ENCODE measurements at regions not wholly inside any gene's neighbourhood (a gene's known extent, or its start where the extent isn't known, plus 50 kb on each side); places are given as distances from the start of the nearest gene placed in this dataset.
A peak's percentile ranks its signal among the peaks of the same experiment; 100 is the strongest.
"Not testable (repeated sequence)": the region's sequence is repeated elsewhere in the genome, so short reads cannot be mapped to it uniquely, and the experiment has no call there.

DNA sequence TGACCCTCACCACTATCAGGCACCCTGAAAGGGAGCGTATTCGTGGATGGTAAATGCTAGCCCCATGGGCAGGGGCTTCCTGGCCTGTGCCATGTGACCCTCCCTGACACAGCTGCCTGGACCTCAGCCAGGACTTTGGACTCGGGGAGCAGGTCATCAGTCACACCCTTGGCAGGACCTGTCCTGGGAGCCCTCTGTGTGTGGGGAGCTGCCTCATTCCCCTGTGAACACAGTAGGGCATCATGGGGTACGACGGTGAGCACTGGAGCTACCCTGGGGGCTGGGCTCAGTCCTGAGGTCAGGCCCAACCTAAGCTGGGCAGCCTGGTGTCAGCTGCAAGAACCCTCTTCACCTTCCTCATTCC is 129.3 kb upstream of the FAM20C start:
- Mint-ChIP-seq H3K9me3 (no peaks in the 10 kb centered on the region), H3K27ac (no peak overlapping the region), H3K36me3 (no peaks in the 10 kb centered on the region)
- ATAC-seq (no peak), DNase-seq (ENCODE audit: low spot score in 2 of 2) (no peak)

DNA sequence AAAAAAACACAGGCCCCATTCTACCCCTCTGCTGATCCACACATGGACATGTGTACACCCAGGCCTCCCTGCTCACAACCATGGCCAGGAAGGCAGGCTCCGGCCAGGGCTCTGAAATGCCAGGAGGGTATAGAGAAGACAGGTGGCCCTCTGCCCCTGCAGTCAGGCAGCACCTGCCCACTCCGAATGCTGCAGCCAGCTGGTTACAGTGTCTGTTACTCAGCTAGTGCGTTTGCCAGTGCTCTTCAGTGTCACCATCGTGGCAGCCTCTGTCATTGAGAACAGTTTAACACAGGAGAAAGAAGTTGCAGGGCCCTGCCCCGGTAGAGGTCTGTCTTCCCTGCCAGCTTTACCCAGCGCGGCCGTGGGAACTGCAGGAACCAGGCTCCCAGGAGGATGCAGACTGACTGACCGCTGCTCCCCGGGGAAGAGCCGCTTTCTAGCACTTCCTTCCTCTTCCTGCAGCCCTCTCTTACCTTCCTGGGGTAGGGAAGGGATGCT is 128.8 kb upstream of the FAM20C start:
- DNase-seq (ENCODE audit: low spot score in 2 of 2) (no peak), ATAC-seq (no peak)
- Mint-ChIP-seq H3K36me3 (no peaks in the 10 kb centered on the region), H3K27ac (no peak overlapping the region), H3K9me3 (no peaks in the 10 kb centered on the region)

DNA sequence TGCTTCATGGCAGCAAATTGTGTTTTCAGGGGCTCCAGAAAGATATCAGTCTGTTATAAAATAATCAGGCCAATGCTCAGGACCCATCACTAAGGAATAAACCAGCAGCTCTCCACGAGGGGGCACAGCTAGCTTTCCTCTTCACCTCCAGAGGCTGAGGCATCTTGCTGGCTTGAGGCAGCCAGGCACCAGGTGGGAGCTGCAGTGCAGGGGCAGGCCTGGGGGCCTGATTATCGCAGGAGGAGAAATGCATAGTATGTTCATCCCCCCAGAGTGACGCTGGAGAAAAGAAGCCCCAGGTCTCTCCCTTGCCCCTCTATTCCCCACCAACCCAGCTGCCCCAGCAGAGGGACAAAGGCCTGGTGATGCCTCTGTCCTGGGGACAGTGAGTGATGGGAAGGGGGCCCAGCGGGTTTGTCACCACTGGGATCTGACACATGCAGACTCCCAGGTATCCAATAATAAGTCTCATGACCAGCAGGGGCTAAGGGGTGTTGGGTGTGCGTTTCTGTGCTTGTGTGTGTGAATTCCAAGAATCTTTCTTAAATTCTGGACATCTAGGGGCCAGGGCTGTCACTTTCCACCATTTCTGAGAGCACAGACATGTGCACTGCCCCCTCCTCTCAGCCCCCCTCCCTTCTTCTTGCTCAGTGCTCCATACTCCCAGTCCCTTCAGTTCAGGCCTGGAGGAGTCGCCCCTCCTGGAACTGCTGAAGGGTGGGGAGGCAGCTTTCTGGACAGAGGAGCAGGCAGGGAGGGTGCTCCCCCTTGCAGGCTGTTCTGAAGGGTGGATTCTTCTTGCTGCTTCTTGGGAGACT is 128.1 kb upstream of the FAM20C start:
- Mint-ChIP-seq H3K9me3 (no peaks in the 10 kb centered on the region), H3K27ac (no peak overlapping the region)

DNA sequence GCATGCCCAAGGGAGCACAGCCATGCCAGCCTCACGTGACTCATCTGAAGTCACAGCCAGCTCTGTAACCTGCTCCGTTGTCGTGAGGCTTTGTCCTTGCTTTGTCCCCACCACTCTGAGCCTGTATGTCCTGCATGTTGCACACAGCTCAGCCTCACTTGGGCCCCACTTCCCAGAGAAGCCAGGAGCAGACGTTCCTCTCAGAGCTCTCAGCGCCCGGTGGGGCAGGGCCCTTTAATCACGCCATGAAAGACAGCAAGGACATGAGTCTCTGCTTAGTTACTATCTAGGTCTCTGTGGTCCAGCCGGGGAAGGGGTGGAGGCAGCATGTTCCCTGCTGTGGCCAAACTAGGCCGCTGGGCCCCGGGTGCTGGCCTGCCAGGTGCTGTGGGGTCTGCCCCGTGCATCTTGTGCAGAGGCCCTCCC is 127.4 kb upstream of the FAM20C start:
- no peaks in the 10 kb centered on the region for H3K36me3 Mint-ChIP-seq
- no peak overlapping the region for H3K27ac Mint-ChIP-seq
- H3K9me3 Mint-ChIP-seq = no peaks in the 10 kb centered on the region
- DNase-seq (ENCODE audit: low spot score in 2 of 2) (no peak), ATAC-seq (no peak)

More for the DNA sequence above, 128.1 kb upstream of the FAM20C start:
- H3K36me3 Mint-ChIP-seq = no peaks in the 10 kb centered on the region
- ATAC-seq = no peak
- DNase-seq (ENCODE audit: low spot score in 2 of 2) = no peak

DNA sequence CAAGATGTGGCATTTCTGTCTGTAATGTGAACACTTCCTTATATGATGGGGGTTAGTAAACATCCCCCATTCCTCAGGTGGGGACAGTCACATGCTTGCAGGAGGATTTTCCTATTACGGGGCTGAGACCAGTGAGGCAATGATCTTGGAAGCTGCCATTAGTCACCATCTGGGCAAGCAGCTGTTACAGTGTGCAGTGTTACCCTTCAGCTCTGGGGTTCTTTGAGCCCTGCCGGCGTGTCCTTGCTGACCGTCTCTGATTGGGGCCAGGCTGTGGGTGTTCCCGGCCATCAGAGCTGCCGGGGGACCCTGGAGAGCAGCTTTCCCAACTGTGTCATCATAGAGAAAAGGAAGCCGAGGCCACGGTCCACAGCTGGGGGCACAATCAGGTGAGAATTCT is 126.8 kb upstream of the FAM20C start:
- Mint-ChIP-seq H3K9me3 (no peaks in the 10 kb centered on the region), H3K27ac (no peak overlapping the region), H3K36me3 (no peaks in the 10 kb centered on the region)
- ATAC-seq (no peak), DNase-seq (ENCODE audit: low spot score in 2 of 2) (no peak)

DNA sequence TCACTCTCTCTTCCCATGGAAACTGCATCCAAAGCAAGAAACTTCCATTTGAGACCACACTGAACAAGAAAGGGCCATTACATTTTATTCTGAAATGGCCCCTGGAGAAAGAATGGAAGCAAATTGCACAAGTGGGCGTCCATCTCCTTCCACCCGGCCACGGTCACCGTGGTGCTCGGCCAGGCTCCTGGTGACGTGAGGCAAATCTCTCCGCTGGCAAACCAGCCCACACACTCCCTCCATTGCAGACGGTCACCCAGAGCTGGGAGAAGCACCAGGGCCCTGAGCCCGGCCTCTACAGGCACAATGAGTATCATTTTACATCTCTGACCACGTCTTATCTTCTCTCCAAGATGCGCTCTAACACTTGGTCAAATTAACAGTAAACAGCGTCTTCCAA is 126.1 kb upstream of the FAM20C start:
- Mint-ChIP-seq H3K27ac (no peak overlapping the region), H3K9me3 (no peaks in the 10 kb centered on the region), H3K36me3 (no peaks in the 10 kb centered on the region)
- DNase-seq (ENCODE audit: low spot score in 2 of 2) (no peak), ATAC-seq (no peak)

DNA sequence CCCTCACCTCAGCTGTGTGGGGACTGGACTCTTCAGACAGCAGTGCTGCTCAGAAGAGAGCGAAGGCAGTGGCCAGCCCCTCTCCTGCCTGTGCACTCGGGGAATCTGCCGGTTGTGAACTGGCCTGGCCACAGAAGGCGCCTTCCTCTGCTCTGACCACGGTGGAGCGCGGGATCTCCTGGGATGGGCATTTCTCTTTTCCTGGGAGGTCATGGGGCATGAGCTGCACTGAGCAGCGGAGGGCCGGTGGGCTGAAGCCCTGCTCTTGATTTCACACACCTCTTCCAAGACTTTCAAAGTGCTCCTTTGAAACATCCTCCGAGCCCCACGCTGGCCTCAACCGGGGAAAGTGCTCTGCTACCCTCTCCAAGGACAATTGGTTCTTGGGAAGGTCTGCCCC is 125.6 kb upstream of the FAM20C start:
- no peak overlapping the region for H3K27ac Mint-ChIP-seq
- no peaks in the 10 kb centered on the region for H3K36me3 Mint-ChIP-seq
- no peaks in the 10 kb centered on the region for H3K9me3 Mint-ChIP-seq
- ATAC-seq (no peak), DNase-seq (ENCODE audit: low spot score in 2 of 2) (no peak)

DNA sequence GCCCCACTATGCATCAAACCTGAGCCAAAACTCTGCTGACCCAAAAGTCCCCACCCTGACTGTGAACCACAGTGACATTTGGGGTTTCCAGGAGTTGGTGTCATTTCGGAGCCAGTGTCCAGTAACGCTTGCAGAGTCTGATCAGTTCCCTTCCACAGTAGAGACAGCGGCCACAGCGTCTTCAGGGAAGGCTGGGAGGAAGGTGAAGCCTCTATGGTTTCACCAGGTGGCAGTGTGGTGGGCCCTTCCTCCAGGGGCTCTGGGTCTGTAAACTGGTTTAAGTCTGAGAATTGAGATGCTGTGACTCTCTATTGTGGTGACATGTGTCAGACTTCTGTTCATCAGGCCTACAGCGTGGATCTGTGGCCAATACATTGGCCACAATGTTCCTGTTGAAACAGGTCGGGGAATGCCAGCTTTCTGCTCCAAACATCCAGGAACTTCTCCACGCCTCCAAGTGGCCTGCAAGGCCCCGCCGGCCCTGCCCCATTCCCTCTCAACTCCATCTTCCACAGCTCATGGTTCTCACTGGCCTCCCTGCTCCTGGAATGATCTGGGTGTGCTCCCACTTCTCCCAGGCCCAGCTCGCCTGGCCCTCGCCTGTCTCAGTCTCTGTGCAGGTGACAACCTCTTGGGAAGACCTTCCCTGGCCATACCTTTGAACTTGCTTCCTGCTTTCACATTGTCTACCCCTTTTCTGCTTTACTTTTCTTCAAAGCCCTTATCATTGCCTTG is 124.5 kb upstream of the FAM20C start:
- Mint-ChIP-seq H3K9me3 (no peaks in the 10 kb centered on the region), H3K36me3 (no peaks in the 10 kb centered on the region), H3K27ac (no peak overlapping the region)
- ATAC-seq (peak in 1 of 2 donors; percentile 80), DNase-seq (ENCODE audit: low spot score in 2 of 2) (no peak)

DNA sequence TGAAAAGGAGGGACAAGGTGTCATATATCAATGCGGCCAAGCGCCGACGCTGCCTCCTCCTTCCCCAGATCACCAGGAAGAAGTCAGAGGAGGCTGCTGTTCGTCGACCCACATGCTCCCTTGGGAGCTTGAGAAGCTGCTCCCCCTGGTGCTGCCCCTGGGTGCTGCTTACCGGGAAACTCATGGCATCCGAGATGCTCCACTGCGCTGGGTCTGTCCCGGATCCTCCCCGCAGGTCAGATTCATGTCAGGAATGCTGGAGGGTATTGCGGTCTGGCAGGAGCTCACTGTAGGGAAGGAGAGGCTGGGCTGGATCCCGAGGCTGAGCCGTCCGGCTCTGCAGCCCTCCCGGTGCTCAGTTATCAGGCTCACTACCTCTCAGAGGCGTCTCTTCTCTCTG is 123.7 kb upstream of the FAM20C start:
- DNase-seq (ENCODE audit: low spot score in 2 of 2) (no peak), ATAC-seq (no peak)
- no peak overlapping the region for H3K27ac Mint-ChIP-seq
- no peaks in the 10 kb centered on the region for H3K9me3 Mint-ChIP-seq
- no peaks in the 10 kb centered on the region for H3K36me3 Mint-ChIP-seq

DNA sequence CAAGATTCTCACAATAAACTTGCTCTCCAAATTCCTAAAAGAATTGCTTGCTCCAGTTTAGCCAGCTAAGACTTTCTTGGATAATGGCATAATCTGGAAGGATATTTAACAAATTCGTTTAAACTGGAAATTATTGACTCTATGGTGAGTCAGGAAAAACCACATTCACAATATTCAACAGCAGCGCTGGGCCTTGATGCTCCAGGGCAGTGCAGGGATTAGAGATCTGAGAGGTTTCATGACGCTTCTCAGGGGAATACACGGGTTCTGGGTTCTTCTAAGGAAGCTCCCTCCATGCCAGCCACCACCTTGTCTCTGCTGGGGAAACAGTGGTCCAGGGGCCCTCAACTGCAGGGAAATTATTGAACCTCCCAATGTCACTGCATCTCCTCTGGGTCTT is 123.3 kb upstream of the FAM20C start:
- not testable (repeated sequence) for DNase-seq (ENCODE audit: low spot score in 2 of 2); ATAC-seq; H3K27ac Mint-ChIP-seq; H3K36me3 Mint-ChIP-seq; H3K9me3 Mint-ChIP-seq

DNA sequence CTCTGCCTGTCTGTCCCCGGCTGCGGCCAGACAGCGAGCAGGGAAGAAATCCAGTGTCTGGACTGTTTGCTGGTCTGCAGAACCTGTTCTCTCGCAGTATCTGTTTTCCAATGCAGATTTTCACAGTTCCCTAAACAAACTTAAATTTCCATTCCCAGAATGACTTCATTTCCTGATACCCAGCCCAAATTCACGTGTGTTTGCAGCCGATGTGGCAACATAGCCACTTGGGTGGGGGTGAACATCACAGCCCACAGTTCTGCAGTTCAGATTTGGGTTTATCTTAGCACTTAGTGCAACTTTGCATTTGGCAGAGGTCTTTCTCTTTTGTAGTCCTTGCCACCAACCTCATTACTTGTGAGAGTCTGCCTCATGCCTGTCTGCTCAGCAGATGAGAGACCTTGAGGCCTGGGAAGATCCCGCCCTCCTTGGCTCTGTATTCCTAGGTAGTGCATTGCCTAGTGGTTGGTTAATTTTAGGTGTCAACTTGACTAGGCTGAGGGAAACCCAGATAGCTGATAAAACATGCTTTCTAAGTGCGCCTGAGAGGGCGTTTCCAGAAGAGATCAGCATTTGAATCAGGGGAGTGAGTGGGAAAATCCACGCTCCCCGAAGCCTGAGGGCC is 122.8 kb upstream of the FAM20C start:
- not testable (repeated sequence) for ATAC-seq; H3K9me3 Mint-ChIP-seq; H3K27ac Mint-ChIP-seq; H3K36me3 Mint-ChIP-seq; DNase-seq (ENCODE audit: low spot score in 2 of 2)

DNA sequence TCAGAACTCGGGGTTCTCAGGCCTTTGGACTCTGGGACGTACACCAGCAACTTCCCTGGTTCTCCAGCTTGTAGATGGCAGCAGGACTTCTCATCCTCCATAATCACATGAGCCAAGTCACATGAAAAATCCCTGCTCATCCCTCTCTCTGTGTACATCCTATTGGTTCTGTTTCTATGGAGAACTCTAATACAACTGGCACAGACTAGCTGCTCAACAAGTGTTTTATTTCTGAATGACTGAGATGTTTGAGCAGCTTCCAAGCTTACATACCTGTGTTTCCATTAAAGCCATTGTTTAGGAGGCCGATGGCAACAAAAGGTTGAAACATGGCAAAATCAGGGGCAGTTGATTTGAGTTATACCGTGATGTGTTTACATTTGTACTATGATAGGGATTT is 122.2 kb upstream of the FAM20C start:
- not testable (repeated sequence) for ATAC-seq; H3K27ac Mint-ChIP-seq; H3K36me3 Mint-ChIP-seq; H3K9me3 Mint-ChIP-seq; DNase-seq (ENCODE audit: low spot score in 2 of 2)

DNA sequence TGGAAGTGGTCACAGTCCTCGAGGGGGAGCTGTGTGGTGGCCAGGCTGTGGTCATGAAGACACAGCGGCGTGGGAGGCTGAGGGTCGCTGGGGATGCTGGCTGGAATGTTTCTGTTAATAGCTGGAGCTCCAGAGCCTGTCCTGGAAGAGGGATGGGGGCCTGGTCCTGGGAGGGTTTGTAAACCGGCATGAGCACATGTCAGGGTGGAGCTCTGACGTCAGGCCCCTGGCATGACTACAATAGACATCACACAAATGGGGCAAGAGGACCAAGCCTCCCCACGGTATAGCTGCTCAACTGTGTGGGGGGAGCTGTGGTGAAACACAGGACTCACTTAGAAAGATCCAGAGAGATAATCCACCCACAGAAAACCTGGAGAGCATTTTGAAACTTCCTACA is 121.4 kb upstream of the FAM20C start:
- H3K9me3 Mint-ChIP-seq; DNase-seq (ENCODE audit: low spot score in 2 of 2); ATAC-seq; H3K36me3 Mint-ChIP-seq; H3K27ac Mint-ChIP-seq: not testable (repeated sequence)

DNA sequence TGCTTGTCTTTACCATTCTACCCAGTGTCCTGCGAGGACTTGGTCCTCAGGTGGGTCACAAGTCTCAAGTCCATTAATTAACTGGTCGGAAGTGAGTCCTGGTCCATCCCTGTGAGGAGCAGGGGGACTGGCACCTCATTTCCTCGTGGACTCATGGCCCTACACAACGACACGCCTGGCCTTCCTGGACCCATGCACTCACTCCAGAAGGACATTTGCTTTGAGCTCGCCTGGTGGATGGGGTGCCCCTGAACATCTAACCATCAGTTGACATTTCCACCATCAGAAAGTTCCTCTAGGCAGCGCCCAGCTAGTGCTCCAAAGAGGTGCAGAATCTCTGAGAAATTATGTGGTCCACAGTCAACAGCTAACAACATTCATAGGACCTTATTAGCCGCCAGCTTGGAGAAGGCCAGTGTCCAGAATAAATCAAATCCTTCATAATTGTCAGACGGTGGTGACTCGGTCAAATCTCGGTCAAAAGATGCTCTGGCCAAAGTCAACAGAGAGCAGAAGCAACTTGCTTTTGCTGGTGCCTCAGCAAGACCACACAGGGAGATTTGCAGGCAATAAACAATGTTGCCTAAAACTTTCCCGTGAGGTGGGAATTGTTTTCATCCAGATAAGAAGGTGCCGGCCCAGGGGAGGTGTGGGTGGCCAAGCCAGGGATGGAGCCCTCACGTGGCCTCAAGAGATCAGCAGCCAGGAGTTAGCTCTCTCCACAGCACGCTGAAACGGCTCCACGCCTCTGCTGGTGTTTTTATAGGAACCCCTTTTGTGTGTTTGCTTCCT is 119.9 kb upstream of the FAM20C start:
- ATAC-seq; H3K36me3 Mint-ChIP-seq; H3K27ac Mint-ChIP-seq; H3K9me3 Mint-ChIP-seq; DNase-seq (ENCODE audit: low spot score in 2 of 2): not testable (repeated sequence)

DNA sequence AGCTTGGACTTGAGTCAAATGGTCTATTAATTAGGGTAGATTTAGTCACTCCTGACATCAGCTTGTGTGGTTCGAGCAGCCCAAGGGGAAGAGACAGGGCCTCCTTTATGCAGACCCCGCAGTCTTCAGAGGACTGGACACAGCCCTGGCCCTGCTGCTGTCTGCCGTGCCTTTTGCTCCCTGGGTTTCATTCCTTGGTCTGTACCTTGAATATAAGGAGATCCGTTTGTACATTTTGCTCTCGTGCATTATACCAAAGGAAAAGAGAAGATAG is 119.4 kb upstream of the FAM20C start:
- not testable (repeated sequence) for H3K9me3 Mint-ChIP-seq; ATAC-seq; H3K36me3 Mint-ChIP-seq; H3K27ac Mint-ChIP-seq; DNase-seq (ENCODE audit: low spot score in 2 of 2)

DNA sequence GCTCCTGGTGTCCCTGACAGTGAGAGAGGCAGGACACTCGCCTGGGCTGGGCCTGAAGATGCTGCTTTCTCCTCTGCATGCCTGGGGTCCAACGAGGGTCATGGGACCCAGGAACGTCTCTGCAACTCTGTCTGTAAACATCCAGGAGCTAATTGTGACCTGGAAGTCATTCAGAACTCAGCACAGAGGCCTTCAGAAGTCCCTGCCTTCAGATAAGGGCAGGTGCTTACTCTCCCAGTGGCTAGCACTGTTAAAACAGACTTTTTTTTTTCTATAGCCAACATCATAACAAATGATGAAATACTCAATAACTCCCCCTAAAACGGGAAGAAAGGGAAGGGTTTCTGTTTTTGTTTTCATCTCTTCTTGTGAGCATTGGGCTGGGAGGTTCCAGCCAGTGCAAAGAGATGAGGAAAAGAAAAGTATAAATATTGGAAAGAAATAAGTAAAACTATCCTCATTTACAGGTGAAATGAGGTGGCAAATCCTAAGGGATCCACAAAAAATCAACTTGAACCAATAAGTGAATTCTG is 118.3 kb upstream of the FAM20C start:
- not testable (repeated sequence) for H3K36me3 Mint-ChIP-seq; ATAC-seq; DNase-seq (ENCODE audit: low spot score in 2 of 2); H3K9me3 Mint-ChIP-seq; H3K27ac Mint-ChIP-seq

DNA sequence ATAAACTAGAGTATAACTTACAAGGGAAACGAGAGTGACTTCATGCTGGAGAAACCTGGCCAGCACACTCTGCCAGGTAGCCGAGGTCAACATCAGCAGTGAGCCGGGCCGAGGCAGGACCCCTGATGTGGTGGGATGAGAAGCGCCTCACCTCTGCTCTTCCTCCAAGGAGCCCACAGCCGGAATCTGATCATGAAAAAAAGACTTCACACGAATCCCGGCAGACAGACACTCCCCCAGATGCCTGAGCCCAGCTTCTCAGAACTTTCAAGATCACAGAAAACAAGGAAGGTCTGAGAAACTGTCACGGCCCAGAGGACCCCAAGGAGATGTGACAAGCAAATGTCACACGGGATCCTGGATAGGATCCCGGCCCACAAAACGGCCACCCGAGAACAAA is 116.9 kb upstream of the FAM20C start:
- H3K9me3 Mint-ChIP-seq, H3K36me3 Mint-ChIP-seq, ATAC-seq: not testable (repeated sequence)

More for the DNA sequence above, 116.9 kb upstream of the FAM20C start:
- not testable (repeated sequence) for DNase-seq (ENCODE audit: low spot score in 2 of 2); H3K27ac Mint-ChIP-seq

Measured in activated naive CD4-positive, alpha-beta T cell treated with anti-CD3 and anti-CD28 coated beads, Interleukin-2, amount 50 U/mL, for 72 hours (primary cell).